Heart left ventricle (tissue), 13 donors: ENCODE measurements at regions not wholly inside any gene's neighbourhood (a gene's known extent, or its start where the extent isn't known, plus 50 kb on each side); places are given as distances from the start of the nearest gene placed in this dataset.

ENCODE experiments used
- CTCF ChIP-seq, 12 donors: fragments of 200-600 bp; sonication (generic) in 4 of 12; IDR thresholded peaks; one replicate each; pipeline versions ENCODE4 v1.5.0 to v1.8.0; 2018 to 2022; ENCODE audit warnings: antibody characterized with exemption in 12 of 12, mild to moderate bottlenecking in 5 of 12
- POLR2A ChIP-seq, 2 donors: fragments of 450-650 bp; IDR thresholded peaks; one replicate each; pipeline ENCODE4 v1.6.1; 2017; ENCODE audit warnings: antibody characterized with exemption in 2 of 2, mild to moderate bottlenecking in 2 of 2, moderate library complexity in 2 of 2
- donor health status: ischemic (EF 13 %, LVEDD 7.1; RV severe dilation, severe dysfunction).
- donor health status: DM: no; HTN: yes; CAD: no.
- donor health status: DM: no; HTN: no; CAD: no.
- donor health status: ischemic (EF 25% LVEDD 6.9; RV normal size, moderate dysfunction).
- donor health status: ischemic (EF 25% LVEDD 5.7; RV mildly dilated, moderate dysfunction).
- donor health status: ischemic (EF 35%, LVEDD 5.7; RV mildly dilated, moderate dysfunction).
- donor health status: nonischemic (EF 11% LVEDD 7.7; RV severe dilation, severe dysfunction).
- donor health status: DM: yes; HTN: yes; CAD: no.
- donor health status: PGD.
- donor health status: ischemic (EF 29% LVEDD 5.4; RV normal size, mild dysfunction).
- donor health status: nonischemic (EF 23%, LVEDD 6.1; RV moderate dilation, normal function).

GRCh38 chr18:68263481-68263880 lies 451.4 kb downstream of the TMX3 start:
- no peak for TF ChIP-seq CTCF (IDR thresholded peaks at IDR 0.05)
- no peak for TF ChIP-seq POLR2A (IDR thresholded peaks at IDR 0.05)
